Inferior parietal cortex (tissue), 1 donor: ENCODE measurements at regions not wholly inside any gene's neighbourhood (a gene's known extent, or its start where the extent isn't known, plus 50 kb on each side); places are given as distances from the start of the nearest gene placed in this dataset.

ENCODE experiments used
- DNase-seq: peaks from one replicate; pipeline ENCODE4 v3.0.0-alpha.2; 2016; ENCODE audit errors: extremely low spot score

GRCh38 chr2:487186-488079 lies 189.8 kb downstream of the TMEM18 start:
- no peak for DNase-seq

- DNase-seq, result no peak
Observed at GRCh38 chr2:486371-486770, 190.8 kb downstream of the TMEM18 start.

DNA sequence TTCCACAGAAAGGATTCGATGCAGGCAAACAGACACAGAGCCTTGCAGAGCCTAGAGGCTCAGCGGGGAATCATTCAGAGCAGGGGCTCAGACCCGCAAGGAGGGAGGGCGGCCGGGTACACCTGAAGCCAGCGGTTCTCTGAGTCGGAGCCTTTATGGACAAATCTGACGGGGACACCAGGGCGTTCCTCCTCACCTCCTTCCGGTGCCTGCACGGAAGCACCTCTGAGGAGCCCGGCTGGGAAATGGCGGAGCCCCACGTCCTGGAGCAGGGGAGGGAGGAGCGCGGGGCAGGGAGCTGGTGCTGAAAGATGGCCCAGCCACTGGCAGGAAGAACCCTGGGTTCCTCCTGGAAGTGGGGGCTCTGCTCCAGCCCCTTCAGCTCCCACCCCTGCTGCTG lies 193.5 kb upstream of the ALKAL2 start:
- no peak for DNase-seq

- no peak for DNase-seq
Observed at GRCh38 chr2:479490-480176, 191.7 kb upstream of the ALKAL2 start.

DNA sequence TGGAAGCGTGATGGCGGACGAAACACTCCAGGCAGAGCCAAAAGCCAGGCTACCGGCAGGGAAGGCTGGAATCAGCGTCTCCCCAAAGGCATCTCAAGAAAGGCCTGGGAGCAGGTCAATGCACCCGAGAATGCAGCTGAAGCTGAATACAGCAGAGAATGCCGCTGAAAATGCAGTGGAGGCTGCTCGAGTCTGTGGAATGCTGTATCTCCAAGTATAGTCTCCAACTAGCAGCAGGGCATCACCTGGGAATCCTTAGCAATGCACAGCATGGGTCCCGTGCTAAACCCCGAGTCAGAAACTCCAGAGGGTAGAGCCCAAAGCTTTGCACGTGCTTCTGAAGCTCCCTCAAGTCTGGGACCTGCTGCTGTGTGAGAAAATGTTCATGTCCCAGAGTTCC lies 191.1 kb upstream of the ALKAL2 start:
- DNase-seq, result no peak

DNA sequence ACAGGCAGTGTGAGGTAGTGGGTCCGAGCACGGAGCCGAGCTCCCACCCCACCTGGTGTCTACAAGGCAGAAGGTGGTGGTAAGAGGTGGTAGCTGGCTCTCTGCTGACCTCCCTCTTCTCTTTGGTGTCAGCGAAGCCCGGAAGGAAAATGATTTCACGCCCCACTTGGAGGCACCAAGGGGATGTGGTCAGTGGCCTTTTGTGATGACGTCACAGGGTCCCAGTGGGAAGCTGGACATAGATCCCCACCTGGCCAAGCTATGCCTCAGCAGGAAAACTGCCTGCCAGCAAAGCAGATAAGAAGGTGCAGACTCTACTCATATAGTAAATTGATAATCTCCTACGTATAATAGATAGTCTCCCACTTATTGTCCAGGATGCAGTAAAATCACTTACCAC lies 183.7 kb upstream of the ALKAL2 start:
- DNase-seq, result no peak

DNA sequence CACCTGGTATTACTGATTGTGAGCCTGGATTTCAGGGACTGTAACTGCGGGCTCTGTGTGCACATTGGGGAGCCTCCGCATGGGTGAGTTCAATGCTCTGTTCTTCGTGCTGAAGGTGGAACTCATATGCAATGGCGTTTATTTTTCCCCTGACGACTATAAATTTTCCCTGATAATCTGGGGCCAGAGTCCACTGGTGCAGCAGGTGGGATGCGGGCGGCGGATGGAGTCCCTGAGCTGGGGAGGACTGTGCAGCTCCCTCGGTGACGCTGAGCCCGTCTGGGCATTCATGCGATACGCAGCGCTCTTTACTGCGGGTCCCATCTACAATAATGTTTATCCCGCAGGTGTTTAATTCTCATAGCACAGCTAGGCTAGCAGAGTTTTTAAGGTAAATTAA lies 181.6 kb upstream of the ALKAL2 start:
- DNase-seq, result no peak

GRCh38 chr2:468648-469336 lies 180.9 kb upstream of the ALKAL2 start:
- no peak for DNase-seq

DNA sequence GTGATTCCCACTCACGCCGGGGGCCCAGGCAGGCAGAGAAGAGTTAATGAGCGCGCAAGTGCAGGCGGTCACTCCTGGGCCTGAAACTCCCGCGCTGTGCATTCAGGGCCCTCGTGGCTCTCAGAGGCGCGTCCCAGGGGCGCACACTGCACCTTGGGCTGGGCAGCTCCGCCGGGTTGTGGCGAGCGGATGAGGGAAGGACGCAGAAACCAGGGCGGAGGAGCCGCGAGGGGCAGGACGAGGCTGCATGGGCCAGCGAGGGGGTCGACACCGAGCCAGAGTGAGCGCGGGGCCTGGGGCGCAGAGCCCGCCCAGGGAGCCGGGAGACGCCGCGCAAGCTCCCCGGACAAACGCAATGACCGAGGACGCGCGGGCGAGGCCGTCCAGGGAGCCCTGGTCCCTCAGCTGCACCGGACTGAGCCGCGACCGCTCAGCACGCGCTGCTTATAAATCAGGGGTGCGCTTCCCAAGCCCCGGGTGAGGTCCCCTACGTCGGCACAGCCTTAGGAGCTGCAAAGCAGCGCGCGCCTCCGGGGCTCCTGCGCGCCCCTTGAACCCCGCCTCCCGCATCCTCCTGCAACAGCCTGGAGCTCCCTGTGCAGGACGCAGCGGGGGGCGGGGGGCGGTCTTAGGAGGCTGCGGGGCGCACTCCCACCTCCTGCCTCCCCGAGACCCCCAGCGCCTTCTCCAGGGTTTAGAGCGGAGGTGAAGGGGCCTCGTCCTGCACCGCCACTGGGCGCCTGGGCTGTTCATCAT lies 180.2 kb upstream of the ALKAL2 start:
- no peak for DNase-seq

- no peak for DNase-seq
Observed at GRCh38 chr2:467543-467891, 179.6 kb upstream of the ALKAL2 start.

- DNase-seq, result no peak
Observed at GRCh38 chr2:467101-467500, 179.2 kb upstream of the ALKAL2 start.

DNA sequence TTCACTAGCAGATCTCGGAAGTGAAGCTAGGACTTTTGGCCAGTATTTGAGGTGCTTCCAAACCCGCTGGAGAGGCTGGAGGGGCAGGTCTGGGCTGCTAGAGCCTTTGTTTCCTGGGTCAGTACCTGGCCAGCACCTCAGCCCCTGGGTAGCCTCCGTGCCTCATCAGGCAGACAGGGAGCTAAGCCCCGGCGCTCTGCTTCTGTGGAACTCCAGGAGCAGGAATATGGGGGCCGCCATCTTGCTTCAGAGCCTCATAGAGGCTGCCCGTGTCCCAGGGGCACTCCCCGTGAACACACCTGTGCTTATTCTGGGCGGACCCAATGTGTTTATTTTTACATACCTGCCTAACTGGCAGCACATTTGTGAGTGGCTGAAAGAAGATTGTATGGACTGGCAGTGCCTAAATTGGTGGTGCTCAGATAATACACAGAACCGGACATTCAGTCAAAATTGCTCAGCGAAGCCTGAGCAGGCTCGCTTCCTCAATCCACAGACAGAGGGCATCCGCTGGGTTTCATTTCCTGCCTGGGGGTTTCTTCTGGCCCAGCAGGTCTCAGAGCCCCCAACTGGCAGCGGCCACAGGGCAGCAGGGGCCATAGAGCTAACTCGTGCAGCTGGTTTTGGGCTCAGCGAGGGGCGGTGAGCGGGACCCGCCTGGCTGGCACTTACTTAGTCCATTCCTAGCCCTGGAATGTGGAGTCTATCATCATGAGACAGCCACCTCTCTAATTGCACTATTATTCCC lies 176.8 kb upstream of the ALKAL2 start:
- DNase-seq, result no peak

GRCh38 chr2:460861-461260 lies 173.0 kb upstream of the ALKAL2 start:
- no peak for DNase-seq

DNA sequence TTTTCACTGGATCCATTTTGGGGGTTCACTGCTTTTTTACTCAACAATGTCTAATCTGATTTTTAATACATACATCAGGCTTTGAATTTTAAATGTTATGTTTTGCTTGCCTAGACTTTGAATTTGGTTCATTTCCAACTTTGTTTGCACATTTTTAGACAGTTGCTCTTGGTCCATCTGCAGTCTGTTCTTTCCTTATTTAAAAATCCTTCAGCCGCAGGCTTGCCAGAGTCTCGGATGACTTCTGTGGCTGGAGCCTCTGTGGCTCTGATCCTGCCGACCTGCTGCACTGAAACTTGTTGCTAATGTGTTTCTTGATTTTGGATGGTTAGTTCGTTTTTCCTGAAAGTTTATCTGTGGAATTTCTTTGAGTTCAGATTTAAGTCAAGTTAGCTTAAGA lies 172.0 kb upstream of the ALKAL2 start:
- no peak for DNase-seq

GRCh38 chr2:458425-458815 lies 170.5 kb upstream of the ALKAL2 start:
- no peak for DNase-seq

DNA sequence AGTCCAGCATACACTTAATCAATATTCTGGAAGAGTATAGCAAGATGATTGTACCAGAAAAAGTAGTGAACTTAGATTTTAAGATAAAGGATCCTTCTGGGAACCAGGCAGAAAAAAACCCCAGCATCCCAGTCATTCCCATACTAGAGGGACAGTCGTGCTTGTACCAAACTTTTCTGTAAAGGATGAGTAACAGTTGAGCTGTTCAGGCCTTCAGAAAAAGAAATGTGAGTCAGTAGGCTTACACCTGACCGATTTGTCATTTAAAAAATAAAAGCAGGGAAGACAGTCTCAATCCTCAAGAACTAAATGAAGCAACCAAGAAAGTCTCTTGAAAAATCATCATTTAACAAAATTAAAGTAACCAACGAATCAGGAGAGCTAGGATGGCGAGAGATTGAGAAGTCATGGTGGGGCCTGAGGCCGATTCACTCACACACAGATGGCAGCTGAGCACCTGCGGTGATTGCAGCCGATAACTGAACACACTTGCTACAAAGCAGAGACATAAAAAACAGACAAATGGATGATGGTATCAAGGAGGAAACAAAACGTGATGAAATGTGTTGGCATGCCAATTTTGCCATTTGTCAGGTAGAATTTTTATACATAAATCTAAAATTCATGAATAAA lies 170.0 kb upstream of the ALKAL2 start:
- DNase-seq, result no peak

GRCh38 chr2:457262-457661 lies 169.4 kb upstream of the ALKAL2 start:
- DNase-seq, result no peak

- no peak for DNase-seq
Observed at GRCh38 chr2:455913-456312, 168.0 kb upstream of the ALKAL2 start.

DNA sequence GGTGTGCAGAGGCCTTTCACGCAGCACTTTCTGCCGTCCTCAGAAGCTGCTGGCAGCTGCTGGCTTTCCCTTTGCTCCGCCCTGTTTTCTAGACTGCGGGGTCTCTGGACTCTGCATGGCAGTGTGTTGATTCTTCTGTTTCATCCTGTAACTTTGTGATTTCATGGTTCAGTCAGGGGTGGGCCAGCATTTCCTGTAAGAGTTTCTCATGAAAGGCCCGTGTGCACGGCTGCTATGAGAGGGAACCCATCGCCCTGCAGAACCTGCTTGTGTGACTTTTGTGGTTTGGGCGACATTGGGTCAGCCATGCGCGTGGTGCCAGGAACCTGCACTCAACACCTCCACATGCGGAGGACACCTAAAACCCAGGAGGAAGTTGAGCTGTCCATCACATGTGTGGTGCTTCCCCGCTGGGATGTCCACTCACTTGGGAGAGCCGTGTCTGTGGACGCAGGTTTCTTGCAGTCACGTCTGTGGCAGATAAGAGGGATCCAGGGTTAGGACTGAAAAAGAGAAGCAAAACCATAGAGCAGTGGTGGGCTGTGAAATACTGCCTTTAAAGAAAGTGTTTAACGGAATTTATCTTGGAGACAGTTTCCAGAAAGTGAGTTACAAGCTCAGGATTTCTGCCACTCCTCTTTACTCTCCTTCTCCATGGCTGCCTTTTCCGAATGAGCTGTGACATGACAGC lies 167.3 kb upstream of the ALKAL2 start:
- DNase-seq, result no peak

GRCh38 chr2:453132-453531 lies 165.2 kb upstream of the ALKAL2 start:
- no peak for DNase-seq
